GM19397 (cell line): ENCODE measurements at regions not wholly inside any gene's neighbourhood (a gene's known extent, or its start where the extent isn't known, plus 50 kb on each side); places are given as distances from the start of the nearest gene placed in this dataset.
"Not testable (repeated sequence)": the region's sequence is repeated elsewhere in the genome, so short reads cannot be mapped to it uniquely, and the experiment has no call there.

Experiments
- ATAC-seq: cut with Tn5 transposase; IDR thresholded peaks from one replicate; pipeline ENCODE4 v1.9.1; 2021; ENCODE audit warnings: mild to moderate bottlenecking, moderate library complexity; ENCODE audit not compliant: unreplicated experiment

GRCh38 chr7:93048136-93048930, 69.4 kb downstream of the SAMD9 start:
- ATAC-seq: no peak

GRCh38 chr7:93047514-93048099, 70.2 kb downstream of the SAMD9 start:
- no peak for ATAC-seq

GRCh38 chr7:93046641-93047040, 71.1 kb downstream of the SAMD9 start:
- ATAC-seq: no peak

- no peak for ATAC-seq
Measured at GRCh38 chr7:93044147-93044810, 73.5 kb downstream of the SAMD9 start.

- no peak for ATAC-seq
Measured at GRCh38 chr7:93043385-93043985, 74.3 kb downstream of the SAMD9 start.

GRCh38 chr7:93040355-93040754, 77.4 kb downstream of the SAMD9 start:
- ATAC-seq: no peak

GRCh38 chr7:93039786-93040185, 78.0 kb downstream of the SAMD9 start:
- ATAC-seq: no peak

- ATAC-seq: no peak
Measured at GRCh38 chr7:93039282-93039681, 78.5 kb downstream of the SAMD9 start.

- peak; percentile 84 for ATAC-seq
Measured at GRCh38 chr7:93036807-93037206, 81.0 kb downstream of the SAMD9 start.

GRCh38 chr7:93036149-93036640, 81.6 kb downstream of the SAMD9 start:
- ATAC-seq: peak; percentile 4

- no peak for ATAC-seq
Measured at GRCh38 chr7:93031795-93032194, 86.0 kb downstream of the SAMD9 start.

GRCh38 chr7:93030605-93031225, 87.1 kb downstream of the SAMD9 start:
- ATAC-seq: no peak

GRCh38 chr7:93029056-93029455, 88.7 kb downstream of the SAMD9 start:
- no peak for ATAC-seq

- ATAC-seq: no peak
Measured at GRCh38 chr7:93028610-93029009, 89.2 kb downstream of the SAMD9 start.

- no peak for ATAC-seq
Measured at GRCh38 chr7:93027044-93027443, 90.7 kb downstream of the SAMD9 start.

GRCh38 chr7:93026425-93026824, 91.4 kb downstream of the SAMD9 start:
- no peak for ATAC-seq

GRCh38 chr7:93025389-93025788, 92.4 kb downstream of the SAMD9 start:
- ATAC-seq: no peak

- ATAC-seq: not testable (repeated sequence)
Measured at GRCh38 chr7:93022931-93023478, 94.8 kb downstream of the SAMD9 start.

GRCh38 chr7:93021748-93022147, 96.0 kb downstream of the SAMD9 start:
- no peak for ATAC-seq

GRCh38 chr7:93018716-93019115, 99.1 kb downstream of the SAMD9 start:
- ATAC-seq: no peak
